HG03460 (cell line): ENCODE measurements at regions not wholly inside any gene's neighbourhood (a gene's known extent, or its start where the extent isn't known, plus 50 kb on each side); places are given as distances from the start of the nearest gene placed in this dataset.
"Not testable (repeated sequence)": the region's sequence is repeated elsewhere in the genome, so short reads cannot be mapped to it uniquely, and the experiment has no call there.

Experiments
- ATAC-seq: cut with Tn5 transposase; IDR thresholded peaks from one replicate; pipeline ENCODE4 v1.9.1; 2021; ENCODE audit not compliant: unreplicated experiment

DNA sequence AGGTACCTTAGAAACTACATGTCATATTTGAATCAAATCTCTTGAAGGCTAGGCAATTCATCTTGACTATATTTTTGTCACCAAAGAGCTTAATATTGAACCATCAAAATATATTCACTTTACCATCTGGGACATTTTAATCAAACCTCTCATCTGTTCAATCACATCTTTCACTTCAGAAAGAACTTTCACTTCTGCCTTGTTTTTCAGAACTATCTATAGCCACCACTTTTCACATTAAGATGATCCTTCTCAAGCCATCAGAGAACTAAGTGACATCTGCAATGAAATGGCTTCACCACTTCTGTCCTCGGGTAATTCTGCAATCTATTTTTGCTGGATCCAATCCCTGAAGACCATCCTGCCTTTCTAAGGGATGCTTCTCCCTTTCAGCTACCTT, 57.8 kb downstream of the OR2B2 start:
- ATAC-seq: no peak

DNA sequence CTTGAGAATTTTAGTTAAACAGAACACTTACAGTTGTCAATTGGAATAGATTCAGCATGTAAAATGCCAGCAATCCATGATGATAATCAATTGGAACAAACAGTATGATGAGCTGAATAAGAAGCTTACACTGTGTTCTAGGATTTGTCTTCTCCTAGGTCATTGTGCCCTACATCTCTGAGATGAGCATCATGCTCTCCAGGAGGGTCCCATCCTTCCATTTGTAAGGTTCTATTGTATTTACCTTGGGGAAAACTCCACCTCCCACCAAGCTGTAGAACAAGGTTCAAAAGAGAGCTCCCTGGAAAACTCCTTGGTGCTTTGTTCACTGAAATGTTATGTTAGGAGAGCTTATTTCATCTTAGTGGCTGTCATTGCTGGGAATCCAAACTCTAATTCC, 60.8 kb downstream of the OR2B2 start:
- ATAC-seq: no peak

DNA sequence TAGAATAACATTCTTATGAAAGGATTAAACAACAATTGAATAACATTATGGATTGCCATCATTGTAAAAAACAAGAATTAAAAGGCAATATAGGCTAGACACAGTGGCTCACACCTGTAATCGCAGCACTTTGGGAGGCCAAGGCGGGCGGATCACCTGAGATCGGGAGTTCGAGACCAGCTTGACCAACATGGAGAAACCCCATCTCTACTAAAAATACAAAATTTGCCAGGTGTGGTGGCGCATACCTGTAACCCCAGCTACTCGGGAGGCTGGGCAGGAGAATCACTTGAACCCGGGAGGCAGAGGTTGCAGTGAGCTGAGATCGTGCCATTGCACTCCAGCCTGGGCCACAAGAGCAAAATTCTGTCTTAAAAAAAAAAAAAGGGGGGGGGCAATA, 63.2 kb downstream of the OR2B2 start:
- not testable (repeated sequence) for ATAC-seq

DNA sequence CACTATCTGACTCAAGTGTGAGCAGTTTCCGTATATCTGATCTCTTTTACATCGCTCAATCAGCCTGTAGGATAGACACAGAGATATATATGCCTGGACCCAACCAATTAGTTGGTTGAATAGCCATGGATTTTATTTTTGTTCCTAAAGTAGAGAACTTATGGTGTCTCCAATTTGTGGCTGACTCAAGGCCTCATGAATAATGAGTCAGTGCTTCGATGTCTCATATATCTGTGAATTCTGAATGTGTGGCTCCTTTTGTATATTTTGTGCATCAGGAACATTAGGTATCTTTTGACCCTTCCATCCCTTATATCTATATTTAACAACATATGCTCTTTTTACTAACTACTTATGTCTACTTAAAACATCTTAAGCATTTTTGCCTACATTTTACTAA, 64.5 kb downstream of the OR2B2 start:
- no peak for ATAC-seq

DNA sequence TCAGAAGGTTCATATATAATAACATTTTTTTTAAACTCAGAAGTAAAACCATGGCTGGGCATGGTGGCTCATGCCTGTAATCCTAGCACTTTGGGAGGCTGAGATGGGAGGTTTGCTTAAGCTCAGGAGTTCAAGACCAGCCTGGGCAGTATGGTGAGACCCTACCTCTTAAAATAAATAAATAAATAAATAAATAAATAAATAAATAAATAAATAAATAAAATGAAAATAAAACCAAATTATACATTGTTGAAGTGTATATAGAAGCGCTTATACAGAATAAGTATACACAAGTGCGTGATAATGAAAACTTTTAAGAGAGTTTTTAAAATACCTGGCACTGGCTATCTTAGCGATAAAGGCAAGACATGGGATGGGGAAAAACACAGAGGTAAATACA, 71.6 kb downstream of the OR2B2 start:
- ATAC-seq: no peak

DNA sequence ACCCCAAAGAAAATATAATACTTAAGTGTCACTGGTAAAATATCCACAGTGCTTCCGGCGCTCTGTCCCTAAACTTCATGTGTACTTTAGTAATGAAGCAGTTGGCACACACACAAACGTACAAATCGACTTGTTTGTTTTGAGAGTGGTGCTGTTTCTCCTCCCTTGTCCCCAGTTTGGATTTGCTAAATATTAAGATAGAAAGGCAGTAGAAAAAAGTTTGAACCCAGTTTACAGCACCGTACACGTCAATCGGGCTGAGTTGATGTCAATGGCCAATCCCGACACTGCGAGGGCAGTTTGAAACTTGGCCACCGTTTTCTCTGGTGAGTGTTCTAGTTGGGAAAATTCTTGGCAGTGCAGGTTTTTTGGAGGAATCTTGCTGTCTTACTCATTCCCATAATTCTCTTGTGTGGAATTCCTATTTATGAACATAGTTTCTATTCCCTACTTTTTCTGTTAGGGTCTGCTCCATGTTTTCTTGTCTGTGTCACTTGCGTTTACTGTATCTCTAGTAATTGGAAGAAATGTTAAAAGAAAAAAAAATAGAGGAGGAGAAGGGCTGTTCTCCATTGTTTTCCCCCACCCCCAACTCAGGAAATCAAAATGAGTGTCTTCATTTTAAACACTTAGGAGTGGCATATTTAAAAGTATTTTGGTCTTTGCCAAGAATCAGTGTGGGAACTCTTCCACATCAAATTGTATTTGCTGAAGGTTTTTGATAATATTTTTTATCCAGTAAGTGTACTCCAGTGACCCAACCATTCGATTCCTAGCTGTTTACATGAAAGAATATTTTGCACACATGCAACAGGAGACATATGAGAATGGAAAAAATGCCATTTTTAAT, 72.3 kb downstream of the OR2B2 start:
- ATAC-seq: no peak

DNA sequence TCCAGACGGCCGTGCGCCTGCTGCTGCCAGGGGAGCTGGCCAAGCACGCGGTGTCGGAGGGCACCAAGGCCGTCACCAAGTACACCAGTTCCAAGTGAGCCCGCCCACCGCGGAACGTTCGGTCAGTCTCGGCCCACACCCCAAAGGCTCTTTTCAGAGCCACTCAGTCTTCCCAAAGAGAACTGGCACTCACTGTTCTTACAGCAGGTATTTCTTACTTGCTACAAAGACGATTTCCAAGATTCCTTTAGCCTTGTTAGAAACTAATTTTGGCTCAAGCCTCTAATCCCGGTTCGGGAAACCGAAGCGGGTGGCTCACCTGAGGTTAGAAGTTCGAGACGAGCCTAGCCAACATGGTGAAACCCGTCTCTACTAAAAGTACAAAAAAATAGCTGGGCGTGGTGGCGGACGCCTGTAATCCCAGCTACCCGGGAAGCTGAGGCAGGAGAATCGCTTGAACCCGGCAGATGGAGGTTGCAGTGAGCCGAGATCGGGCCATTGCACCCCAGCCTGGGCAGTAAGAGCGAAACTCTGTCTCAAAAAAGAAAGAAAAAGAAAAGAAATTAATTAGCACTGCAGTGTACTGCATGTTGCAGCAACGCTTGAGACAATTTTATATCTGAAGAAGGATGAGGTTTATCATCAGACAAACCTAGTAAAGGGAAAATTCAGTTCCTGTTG, 73.1 kb downstream of the OR2B2 start:
- no peak for ATAC-seq

DNA sequence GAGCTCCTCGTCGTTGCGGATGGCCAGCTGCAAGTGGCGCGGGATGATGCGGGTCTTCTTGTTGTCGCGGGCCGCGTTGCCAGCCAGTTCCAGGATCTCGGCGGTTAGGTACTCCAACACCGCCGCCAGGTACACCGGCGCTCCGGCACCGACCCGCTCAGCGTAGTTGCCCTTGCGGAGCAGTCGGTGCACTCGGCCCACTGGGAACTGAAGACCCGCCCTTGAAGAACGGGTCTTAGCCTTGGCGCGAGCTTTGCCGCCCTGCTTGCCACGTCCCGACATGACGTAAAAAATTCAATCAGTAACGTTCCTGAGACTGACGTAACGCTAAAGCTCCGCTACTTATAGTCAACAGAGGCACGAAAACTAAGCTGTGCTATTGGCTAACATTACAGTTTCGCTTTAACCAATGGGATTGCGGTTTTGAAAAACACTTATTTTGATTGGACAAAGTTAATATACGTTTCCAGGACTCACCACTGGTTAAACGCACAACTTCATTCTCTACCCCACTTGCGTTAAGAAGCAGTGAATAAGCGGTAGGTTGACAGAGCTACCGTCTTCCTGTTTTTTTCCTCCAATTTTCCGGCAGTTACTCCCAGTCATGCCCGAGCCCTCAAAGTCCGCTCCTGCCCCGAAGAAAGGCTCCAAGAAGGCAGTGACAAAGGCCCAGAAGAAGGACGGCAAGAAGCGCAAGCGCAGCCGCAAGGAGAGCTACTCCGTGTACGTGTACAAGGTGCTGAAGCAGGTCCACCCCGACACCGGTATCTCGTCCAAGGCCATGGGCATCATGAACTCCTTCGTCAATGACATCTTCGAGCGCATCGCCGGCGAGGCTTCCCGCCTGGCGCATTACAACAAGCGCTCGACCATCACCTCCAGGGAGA, 73.9 kb downstream of the OR2B2 start:
- peak; percentile 70 for ATAC-seq

DNA sequence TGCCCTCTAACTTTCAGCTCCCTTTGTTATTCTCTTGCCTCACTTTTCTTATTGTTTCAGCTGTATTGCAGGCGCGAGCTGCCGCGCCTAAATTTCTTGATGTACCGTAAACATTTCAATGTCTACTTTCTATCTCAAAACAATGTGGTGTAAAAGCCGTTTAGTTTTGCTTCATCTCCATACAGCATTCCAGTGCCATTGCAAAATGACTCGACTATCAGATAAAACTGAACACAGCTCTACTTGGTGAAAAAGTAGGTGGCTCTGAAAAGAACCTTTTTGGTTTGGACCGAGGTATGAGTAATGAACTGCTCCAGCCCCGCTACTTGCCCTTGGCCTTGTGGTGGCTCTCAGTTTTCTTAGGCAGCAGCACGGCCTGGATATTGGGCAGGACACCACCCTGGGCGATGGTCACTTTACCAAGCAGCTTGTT, 74.6 kb downstream of the OR2B2 start:
- peak; percentile 6 for ATAC-seq

DNA sequence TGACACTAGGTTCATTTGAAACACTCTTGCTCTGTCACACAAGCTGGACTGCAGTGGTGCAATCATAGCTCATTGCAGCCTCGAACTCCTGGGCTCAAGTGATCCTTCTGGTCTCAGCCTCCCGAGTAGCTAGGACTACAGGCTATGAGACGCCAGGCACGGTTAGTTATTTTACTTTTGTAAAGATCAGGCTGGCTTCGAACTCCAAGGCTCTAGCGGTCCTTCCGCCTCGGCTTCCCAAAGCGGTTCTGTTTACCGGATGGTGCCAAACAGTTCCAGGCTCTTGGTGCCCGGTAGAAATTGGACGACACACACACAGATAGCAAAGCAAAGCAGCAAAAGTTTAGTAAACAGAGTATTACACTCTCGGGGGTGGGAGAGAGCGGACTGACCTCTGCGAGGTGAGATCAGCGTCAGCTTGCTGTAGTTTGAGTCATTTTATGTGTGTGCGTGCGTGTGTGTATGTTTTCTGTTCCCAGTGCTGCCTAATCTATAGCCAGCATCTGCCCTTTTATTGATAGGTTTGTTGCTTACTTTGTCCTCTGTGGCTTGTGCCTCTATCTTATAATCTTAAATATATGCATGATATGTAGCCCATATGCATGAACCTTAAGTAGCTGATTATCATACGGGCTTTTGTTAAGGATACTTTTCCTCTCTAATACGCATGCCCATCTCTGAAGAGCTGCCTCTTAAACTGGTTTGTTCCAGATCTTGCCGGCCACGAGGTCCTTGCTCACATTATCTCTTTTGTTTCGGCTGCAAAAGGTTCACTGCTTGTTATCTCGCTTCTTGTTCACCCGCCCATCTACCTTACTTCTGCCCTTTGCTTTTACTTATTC, 75.2 kb downstream of the OR2B2 start:
- no peak for ATAC-seq

DNA sequence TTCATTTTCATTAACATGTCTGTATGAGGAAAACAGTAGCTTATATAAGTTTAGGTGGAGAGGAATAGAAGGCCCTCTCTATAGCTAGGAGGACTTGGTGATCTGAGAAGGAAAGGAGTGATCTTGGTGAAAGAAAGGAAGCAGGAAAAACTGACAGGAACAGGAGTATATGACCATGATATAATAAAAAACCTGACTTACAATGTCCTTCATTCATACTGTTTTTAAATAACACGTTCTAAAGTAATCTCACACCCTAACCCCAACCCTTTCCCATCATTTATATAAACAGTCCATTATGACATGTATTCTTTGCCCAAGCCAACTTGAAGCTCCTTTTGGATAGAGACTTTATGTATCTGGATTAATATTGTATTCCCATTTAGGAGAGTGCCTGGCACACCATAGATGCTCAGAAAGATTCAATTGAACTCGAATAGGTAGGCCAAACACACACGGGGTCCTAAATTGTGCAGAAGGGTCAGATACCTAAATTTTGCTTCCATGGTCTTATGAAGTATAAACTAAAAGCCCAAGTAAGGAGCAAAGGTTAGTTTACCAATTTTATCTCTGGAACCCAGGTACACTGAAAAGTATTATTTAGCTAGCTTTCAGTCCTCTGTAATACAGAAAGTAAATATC, 75.9 kb downstream of the OR2B2 start:
- ATAC-seq: no peak

DNA sequence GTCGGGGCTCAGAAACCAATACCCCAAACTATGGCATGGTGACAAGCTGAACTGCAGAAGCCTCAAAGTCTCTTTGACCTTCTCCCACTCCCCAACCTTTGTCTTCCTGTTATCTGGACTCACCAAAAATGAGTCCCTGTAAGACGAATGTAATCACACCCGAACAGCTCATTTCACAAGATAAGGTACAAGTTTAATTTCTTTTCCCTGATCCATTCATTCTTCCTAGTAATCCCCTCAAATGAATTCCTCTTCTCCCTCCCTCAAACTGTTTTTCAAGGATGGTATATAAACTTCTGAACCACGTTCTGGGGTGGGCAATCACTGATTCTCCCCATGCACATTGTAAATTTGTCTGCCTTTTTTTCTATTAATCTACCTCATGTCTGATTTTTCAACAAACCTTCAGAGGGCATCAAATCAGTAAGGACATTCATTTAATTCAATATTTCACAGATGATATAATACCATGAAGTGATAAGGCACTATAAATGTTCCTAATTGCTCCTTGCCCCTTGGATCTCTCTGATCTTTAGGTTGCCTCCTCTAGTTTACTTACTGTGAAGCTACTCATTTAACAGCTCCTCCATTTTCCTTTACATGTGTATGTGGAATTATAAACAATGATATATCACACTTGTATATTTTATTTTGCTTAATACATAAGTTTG, 77.2 kb downstream of the OR2B2 start:
- no peak for ATAC-seq

DNA sequence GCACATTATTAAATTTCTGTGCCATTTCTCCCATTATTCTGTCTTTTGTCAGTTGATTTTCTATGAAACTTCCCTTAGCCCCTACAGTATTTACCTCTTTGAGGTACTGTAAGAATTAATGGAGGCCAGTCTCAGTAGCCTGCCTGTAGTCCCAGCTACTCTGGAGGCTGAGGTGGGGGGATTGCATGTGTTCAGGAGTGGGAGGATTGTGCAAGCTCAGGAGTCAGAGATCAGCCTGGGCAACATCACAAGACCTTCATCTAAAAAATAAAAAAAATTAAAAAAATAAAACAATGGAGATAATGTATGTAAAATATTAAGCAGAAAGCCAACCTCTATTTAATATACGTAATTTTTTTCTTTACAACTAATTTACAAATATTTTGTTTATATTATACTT, 77.8 kb downstream of the OR2B2 start:
- ATAC-seq: no peak

DNA sequence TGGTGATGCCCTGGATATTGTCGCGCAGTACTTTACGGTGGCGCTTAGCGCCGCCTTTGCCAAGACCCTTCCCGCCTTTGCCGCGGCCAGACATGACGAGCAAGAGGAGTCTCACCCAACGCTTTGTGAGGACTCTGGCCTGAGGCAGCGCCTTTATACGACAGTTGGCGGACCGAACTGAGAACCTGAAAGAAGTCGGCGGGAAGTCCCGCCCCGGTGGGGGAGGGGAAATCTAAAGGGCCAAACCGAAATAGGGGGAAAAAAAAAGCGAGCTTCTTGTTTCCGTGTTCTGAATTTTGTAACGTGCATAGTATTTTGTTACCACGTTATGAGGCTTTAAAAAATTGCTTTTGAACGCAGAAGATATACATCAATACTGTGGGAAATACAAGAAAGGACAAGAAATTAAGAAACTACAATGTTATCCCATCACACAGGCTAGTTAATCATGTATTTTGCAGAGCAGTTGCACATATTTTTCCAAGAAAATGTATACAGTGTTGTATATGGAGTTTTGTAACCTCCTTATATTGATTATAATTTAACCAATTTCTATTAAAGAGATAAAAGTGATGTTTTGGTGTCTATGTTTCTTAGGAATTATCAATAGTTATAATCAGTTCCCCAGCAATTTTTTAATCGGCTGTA, 80.6 kb downstream of the OR2B2 start:
- peak; percentile 74 for ATAC-seq

DNA sequence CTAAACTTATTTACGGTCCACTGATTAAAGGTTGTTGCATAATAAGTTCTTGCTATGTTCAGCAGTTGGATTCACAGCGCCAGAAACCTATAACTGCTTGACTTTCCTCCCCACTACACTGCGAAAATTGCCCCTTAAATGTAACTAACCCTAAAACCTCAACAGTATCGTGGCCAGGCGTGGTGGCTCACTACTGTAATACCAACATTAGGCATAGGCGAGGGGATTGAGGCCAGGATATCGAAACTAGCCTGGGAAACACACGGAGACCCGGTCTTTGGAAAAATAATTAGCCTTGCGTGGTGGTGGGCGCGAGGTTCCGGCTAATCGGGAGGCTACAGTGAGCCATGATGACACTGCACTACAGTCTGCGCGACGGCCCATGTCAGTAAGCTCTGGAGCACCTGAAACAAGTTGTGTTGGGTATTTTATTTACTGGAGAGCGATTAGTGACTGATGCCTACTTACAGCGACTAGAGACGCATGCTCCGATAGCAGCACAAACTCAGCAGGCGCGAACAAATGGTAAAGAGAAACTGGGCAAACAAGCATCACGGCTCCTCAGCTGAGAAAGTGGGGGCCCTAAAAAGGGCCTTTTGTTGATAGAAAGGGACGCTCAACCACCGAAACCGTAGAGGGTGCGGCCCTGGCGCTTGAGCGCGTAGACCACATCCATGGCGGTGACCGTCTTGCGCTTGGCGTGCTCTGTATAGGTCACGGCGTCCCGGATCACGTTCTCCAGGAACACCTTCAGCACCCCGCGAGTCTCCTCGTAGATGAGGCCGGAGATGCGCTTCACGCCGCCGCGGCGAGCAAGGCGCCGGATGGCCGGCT, 81.4 kb downstream of the OR2B2 start:
- ATAC-seq: peak; percentile 64

DNA sequence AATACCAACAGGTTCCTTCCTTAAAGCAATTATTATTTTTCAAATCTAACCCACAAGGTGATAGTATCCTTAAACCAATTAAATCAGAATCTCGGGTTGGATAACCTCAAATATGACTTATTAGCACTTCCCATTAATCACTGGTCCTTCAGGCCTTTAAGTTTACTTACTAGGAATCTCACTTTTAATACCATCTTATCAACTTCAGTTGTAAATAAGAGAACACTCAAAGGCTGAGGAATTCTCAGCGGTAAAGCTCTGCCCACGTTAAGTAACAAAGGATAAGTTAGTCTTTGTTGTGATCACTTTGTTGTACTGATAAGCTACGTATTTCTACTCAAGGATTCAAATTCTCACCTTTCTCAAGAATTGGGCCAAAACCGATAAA, 82.0 kb downstream of the OR2B2 start:
- no peak for ATAC-seq

DNA sequence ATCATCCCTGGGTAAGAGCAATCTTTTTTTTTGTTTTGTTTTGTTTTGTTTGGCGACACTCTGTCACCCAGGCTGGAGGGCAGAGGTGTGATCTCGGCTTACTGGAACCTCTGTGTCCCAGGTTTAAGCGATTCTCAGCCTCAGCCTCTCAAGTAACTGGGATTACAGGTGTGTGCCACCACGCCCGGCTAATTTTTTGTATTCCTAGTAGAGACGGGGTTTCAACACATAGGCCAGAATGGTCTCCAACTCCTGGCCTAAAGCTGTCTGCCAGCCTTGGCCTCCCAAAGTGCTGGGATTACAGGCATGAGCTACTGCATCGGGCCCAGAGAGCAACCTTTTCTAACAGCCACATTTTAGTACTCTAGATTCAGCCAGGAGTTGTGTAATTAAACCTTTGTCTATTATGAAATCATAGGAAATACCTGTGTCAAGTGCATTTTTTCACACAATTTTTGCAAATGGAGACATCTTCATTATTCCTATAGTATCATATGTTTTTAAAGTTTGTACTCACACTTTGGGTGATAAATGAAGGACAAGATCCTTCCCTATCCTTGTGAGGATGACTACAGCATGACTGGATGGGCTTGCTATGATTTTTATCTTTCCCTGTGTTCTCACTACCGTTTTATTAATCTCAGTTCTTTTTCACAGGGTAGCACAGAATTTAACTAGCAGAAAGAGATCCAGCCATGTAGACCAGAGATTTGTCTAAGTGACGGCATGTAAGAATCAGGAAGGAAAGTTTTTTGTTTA, 82.6 kb downstream of the OR2B2 start:
- ATAC-seq: no peak
